Calu3 (cell line): ENCODE measurements at regions not wholly inside any gene's neighbourhood (a gene's known extent, or its start where the extent isn't known, plus 50 kb on each side); places are given as distances from the start of the nearest gene placed in this dataset.

Experiments used
- BruUV-seq: library from RNA; stranded (reverse); fragments of 400-500 nt; replicated peaks from 2 replicates; lab custom pipeline; 2021; lab: Mats Ljungman, UMichigan
- CTCF ChIA-PET: fragments of 300-600 bp; sonication (Branson Sonifier 250); formaldehyde crosslinking; loops from one replicate; lab custom pipeline; 2022; ENCODE audit warnings: antibody characterized with exemption; lab: Charles Lee
- DNase-seq: peaks from one replicate; pipeline ENCODE4 v3.0.0; 2022
- H3K27ac Mint-ChIP-seq: one replicate; pipeline ENCODE4 v1.8.0; 2022; ENCODE audit warnings: mixed read lengths; ENCODE audit not compliant: unreplicated experiment
- H3K27me3 Mint-ChIP-seq: one replicate; pipeline ENCODE4 v1.8.0; 2022; ENCODE audit warnings: mixed read lengths; ENCODE audit not compliant: unreplicated experiment
- H3K36me3 Mint-ChIP-seq: one replicate; pipeline ENCODE4 v1.8.0; 2022; ENCODE audit warnings: mild to moderate bottlenecking, moderate library complexity, mixed read lengths; ENCODE audit not compliant: insufficient read depth, unreplicated experiment
- H3K4me1 Mint-ChIP-seq: one replicate; pipeline ENCODE4 v1.8.0; 2022; ENCODE audit warnings: mild to moderate bottlenecking, low read depth, mixed read lengths; ENCODE audit not compliant: unreplicated experiment
- H3K4me3 Mint-ChIP-seq: one replicate; pipeline ENCODE4 v1.8.0; 2022; ENCODE audit warnings: mild to moderate bottlenecking, low read depth, moderate library complexity, mixed read lengths; ENCODE audit not compliant: unreplicated experiment
- H3K9me3 Mint-ChIP-seq: one replicate; pipeline ENCODE4 v1.8.0; 2022; ENCODE audit warnings: low read depth, mixed read lengths; ENCODE audit not compliant: unreplicated experiment
- CTCF ChIP-seq: fragments of 200-600 bp; IDR thresholded peaks from one replicate; pipeline ENCODE4 v1.8.0; 2022; ENCODE audit warnings: antibody characterized with exemption; ENCODE audit not compliant: unreplicated experiment
- intact Hi-C: fragments of 100-400 bp; cut with micrococcal nuclease; formaldehyde crosslinking; loops from one replicate; pipeline ENCODE4 v1.10.0; 2022; ENCODE audit not compliant: unreplicated experiment

DNA sequence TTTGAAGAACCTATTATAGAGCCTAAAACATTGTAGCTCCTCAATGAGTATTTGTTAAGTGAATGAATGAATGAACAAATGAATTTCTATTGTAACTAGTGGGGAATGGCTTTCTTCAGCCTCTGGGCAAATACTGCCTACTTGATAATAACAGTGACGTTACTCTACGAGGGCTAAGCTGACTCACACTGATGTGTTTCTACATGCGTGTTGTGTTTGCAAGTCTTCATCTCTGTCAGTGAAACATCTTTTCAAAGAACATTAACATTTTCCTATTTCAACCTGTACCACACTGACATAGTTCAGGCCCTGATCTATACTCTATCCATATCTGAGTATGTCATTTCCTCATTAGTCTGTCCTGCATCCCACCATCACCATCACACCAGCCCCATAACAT lies 319.9 kb upstream of the ACVR2A start:
- DNase-seq, result no peak
- Mint-ChIP-seq H3K4me3 (no peak overlapping the region), H3K9me3 (peaks cover 4% of the 10 kb centered on the region), H3K27ac (no peak overlapping the region), H3K4me1 (peaks cover 10% of the 10 kb centered on the region), H3K27me3 (no peaks in the 10 kb centered on the region), H3K36me3 (no peaks in the 10 kb centered on the region)
- CTCF ChIA-PET, result no interaction called here
- intact Hi-C loops, result no loop called here
- TF ChIP-seq CTCF, result no peak
- no TSS peak for BruUV-seq

DNA sequence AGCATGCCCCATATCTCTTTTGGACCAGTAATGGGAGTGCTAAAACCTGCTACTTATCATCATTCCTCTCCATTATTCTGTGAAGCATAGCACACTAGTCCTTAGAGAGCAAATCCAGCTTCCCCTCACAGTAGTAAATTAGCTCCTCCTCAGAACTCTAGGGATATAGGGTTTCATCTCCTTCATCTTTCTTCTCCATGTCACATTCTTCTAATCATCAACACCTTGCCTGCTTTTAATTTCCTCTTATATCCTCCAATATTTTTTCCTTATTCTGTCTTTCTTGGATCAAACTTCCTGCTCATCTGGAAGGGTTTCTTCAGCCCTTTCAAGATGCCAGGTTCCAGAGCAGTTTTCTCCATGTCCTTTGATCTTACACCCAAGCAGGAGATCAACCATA lies 321.4 kb upstream of the ACVR2A start:
- CTCF ChIA-PET, result no interaction called here
- no peak overlapping the region for H3K4me3 Mint-ChIP-seq

GRCh38 chr2:147521936-147522335 lies 322.9 kb upstream of the ACVR2A start:
- TF ChIP-seq CTCF, result no peak
- CTCF ChIA-PET, result no interaction called here
- H3K27ac Mint-ChIP-seq, result no peak overlapping the region
- intact Hi-C loops, result no loop called here
- BruUV-seq, result no TSS peak
- no peak for DNase-seq
- H3K27me3 Mint-ChIP-seq, result no peaks in the 10 kb centered on the region
- peaks cover 4% of the 10 kb centered on the region for H3K9me3 Mint-ChIP-seq
- H3K4me1 Mint-ChIP-seq, result peaks cover 10% of the 10 kb centered on the region
- H3K4me3 Mint-ChIP-seq, result no peak overlapping the region
- H3K36me3 Mint-ChIP-seq, result no peaks in the 10 kb centered on the region

More for the DNA sequence above, 321.4 kb upstream of the ACVR2A start:
- DNase-seq, result no peak
- Mint-ChIP-seq H3K27ac (no peak overlapping the region), H3K9me3 (peaks cover 4% of the 10 kb centered on the region), H3K4me1 (peaks cover 10% of the 10 kb centered on the region), H3K36me3 (no peaks in the 10 kb centered on the region), H3K27me3 (no peaks in the 10 kb centered on the region)
- TF ChIP-seq CTCF, result no peak
- BruUV-seq, result no TSS peak
- intact Hi-C loops, result no loop called here

GRCh38 chr2:147520817-147521216 lies 324.0 kb upstream of the ACVR2A start:
- TF ChIP-seq CTCF, result no peak
- H3K9me3 Mint-ChIP-seq, result peaks cover 4% of the 10 kb centered on the region
- intact Hi-C loops, result no loop called here
- no peak overlapping the region for H3K4me3 Mint-ChIP-seq
- no peak for DNase-seq
- no peaks in the 10 kb centered on the region for H3K27me3 Mint-ChIP-seq
- CTCF ChIA-PET, result no interaction called here
- no peaks in the 10 kb centered on the region for H3K36me3 Mint-ChIP-seq
- BruUV-seq, result no TSS peak
- H3K4me1 Mint-ChIP-seq, result peaks cover 4% of the 10 kb centered on the region
- H3K27ac Mint-ChIP-seq, result no peak overlapping the region
